Activated naive CD4-positive, alpha-beta T cell treated with anti-CD3 and anti-CD28 coated beads, Interleukin-2, amount 10 ng/mL, durations not matched to agents 7 days and 5 days (primary cell): ENCODE measurements at regions not wholly inside any gene's neighbourhood (a gene's known extent, or its start where the extent isn't known, plus 50 kb on each side); places are given as distances from the start of the nearest gene placed in this dataset.
A peak's percentile ranks its signal among the peaks of the same experiment; 100 is the strongest.

Source experiments
- CTCF ChIA-PET: fragments of 350-600 bp; sonication (Branson Sonifier 250); formaldehyde crosslinking; loops from one replicate; lab custom pipeline; 2021; ENCODE audit warnings: antibody characterized with exemption; lab: Charles Lee
- DNase-seq: peaks from one replicate; pipeline ENCODE4 v3.0.0-alpha.2; 2020
- H3K27ac Mint-ChIP-seq: one replicate; pipeline ENCODE4 v1.8.0; 2021; ENCODE audit warnings: mild to moderate bottlenecking, moderate library complexity, mixed read lengths
- H3K27me3 Mint-ChIP-seq: one replicate; pipeline ENCODE4 v1.8.0; 2021; ENCODE audit warnings: mild to moderate bottlenecking, mixed read lengths
- H3K36me3 Mint-ChIP-seq: one replicate; pipeline ENCODE4 v1.8.0; 2021; ENCODE audit warnings: mixed read lengths
- H3K4me1 Mint-ChIP-seq: one replicate; pipeline ENCODE4 v1.8.0; 2021; ENCODE audit warnings: mixed read lengths
- H3K4me3 Mint-ChIP-seq: one replicate; pipeline ENCODE4 v1.8.0; 2021; ENCODE audit warnings: mild to moderate bottlenecking, moderate library complexity, mixed read lengths
- H3K9me3 Mint-ChIP-seq: one replicate; pipeline ENCODE4 v1.8.0; 2021; ENCODE audit warnings: mixed read lengths

DNA sequence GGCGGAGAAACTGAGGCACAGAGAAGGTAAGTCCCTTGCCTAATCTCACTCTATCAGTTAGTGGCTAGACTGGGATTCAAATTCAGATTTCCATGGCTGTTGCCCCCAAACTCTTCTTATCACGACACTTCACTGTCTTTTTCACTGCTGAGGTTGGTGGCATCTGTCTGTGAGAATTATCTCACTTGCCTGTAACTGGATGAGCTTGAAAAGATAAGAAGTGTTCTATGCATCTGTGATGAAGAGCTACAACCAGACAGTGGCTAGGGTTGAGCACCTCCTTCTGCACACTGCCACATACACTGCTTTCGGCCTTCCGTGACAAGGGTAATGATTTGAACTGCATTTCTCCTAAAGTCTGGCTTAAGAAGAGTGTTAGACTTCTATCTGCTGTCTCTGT, 107.9 kb upstream of the TEX13D start:
- Mint-ChIP-seq H3K4me3 (no peak overlapping the region), H3K27ac (no peak overlapping the region)
- CTCF ChIA-PET = interaction anchor here (1.0 to 1.2 kb wide), 3 partner anchors 8 to 124 kb away, joined by 4 to 6 read pairs (median 4); partner anchors contain the start of gene SH2D1A

DNA sequence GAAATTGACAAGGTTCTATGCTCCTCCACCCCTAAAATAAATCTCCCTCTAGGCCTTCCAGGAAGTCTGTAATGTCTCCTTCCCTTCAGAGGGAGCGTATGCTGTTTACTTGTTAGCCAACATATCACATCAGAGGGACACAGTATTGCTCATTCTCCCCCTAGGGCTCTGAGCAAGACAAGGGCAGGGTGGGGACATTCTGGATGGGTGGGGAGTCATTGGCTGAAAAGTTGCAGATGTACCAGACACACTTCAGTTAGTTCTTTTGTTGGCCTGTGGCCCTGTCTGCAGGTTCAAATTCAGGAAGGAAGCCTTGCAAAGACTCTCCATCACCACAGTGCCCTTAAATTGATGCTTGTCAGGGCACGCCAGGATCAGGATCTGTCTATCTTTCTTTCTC, 106.3 kb upstream of the TEX13D start:
- CTCF ChIA-PET = no interaction called here
- DNase-seq = no peak
- H3K36me3 Mint-ChIP-seq = no peaks in the 10 kb centered on the region
- H3K4me3 Mint-ChIP-seq = no peak overlapping the region
- H3K27me3 Mint-ChIP-seq = no peaks in the 10 kb centered on the region
- H3K4me1 Mint-ChIP-seq = peaks cover 44% of the 10 kb centered on the region
- no peak overlapping the region for H3K27ac Mint-ChIP-seq
- H3K9me3 Mint-ChIP-seq = no peaks in the 10 kb centered on the region

More for the DNA sequence above, 107.9 kb upstream of the TEX13D start:
- no peaks in the 10 kb centered on the region for H3K36me3 Mint-ChIP-seq
- no peaks in the 10 kb centered on the region for H3K9me3 Mint-ChIP-seq
- no peak for DNase-seq
- no peaks in the 10 kb centered on the region for H3K27me3 Mint-ChIP-seq
- H3K4me1 Mint-ChIP-seq = peaks cover 52% of the 10 kb centered on the region

DNA sequence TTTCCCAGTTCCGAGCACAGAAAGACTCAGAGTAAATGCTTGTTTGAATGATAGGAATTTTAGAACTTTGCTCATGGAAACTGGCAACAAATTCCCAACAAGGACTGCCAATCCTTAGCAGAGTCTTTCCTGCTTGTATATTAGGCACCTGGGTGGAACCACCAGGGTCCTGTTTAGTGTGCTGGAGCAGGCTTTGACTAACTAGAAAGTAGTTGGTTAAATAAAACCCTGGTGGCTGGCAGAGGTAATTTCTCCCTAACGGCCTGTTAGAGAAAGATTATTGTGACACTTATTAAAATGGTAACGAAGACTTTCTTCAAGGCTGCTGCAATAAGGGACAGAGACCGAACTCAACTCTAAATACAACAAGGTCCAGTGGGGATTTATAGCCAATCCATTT, 103.6 kb upstream of the TEX13D start:
- H3K27me3 Mint-ChIP-seq = no peaks in the 10 kb centered on the region

DNA sequence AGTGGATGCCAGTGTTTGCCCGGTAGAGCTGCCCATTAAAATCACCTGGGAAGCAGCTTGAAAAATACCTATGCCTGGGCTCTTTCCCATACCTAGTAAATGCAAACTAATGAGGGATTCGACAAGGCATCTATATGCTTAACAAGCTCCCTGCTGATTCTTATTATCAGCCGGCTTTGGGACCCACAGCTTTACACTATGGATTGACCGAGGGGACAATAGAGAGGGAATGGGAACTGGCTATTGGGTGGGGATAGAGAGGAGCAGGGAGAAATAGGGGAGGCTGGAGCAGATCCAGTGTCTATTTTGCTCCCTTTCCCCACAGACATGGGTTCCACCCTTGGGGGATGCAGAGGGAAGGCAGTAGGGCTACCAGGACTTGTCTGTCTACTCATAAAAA, 103.1 kb upstream of the TEX13D start:
- no peak for DNase-seq
- Mint-ChIP-seq H3K4me1 (peaks cover 29% of the 10 kb centered on the region), H3K4me3 (no peak overlapping the region), H3K9me3 (no peaks in the 10 kb centered on the region), H3K27me3 (no peaks in the 10 kb centered on the region), H3K27ac (no peak overlapping the region), H3K36me3 (no peaks in the 10 kb centered on the region)
- CTCF ChIA-PET = no interaction called here

More for the DNA sequence above, 103.6 kb upstream of the TEX13D start:
- CTCF ChIA-PET = no interaction called here
- Mint-ChIP-seq H3K4me3 (no peak overlapping the region), H3K4me1 (peaks cover 34% of the 10 kb centered on the region), H3K27ac (no peak overlapping the region), H3K36me3 (no peaks in the 10 kb centered on the region), H3K9me3 (no peaks in the 10 kb centered on the region)
- DNase-seq = no peak

DNA sequence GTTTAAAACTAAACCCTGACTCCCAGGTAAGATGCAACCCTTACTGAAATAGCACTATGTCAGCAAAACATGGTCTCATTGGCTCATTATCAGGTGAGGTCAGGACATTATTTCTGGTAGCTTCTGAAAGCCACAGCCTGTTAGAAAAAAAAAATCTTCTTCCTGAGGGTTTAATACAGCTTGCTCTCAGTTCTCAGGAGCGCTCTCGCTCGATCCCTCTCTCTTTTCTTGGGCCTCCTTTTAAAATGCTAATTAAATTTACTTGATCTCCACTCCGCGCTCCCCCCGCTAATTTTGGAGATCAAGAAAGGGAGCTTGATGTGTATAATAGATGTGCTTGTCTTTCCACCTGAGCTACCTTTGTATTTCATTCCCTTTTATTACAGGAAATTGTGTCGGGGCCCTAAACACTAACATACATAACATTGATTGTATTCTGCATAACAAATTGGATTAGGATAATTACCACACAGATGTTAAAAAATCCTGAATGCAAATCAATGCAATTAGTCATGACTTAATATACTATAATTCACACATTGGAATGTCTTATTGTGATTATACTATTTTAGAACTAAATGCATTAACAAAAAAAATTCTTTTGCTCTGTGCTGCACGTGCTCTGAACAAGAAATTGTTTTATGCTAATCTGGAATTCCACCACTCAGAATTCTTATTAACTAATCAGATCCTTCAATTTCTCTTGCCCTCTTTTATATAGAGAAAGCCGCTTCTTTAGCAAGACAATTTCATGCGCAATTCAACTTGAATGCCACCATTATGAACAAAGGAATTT, 101.6 kb upstream of the TEX13D start:
- CTCF ChIA-PET = interaction anchor here (0.9 kb wide), 1 partner anchor 13 kb away, joined by 3 read pairs; no protein-coding TSS in a partner anchor
- no peaks in the 10 kb centered on the region for H3K27me3 Mint-ChIP-seq
- no peak overlapping the region for H3K4me3 Mint-ChIP-seq
- H3K27ac Mint-ChIP-seq = no peak overlapping the region
- no peaks in the 10 kb centered on the region for H3K36me3 Mint-ChIP-seq
- no peak for DNase-seq
- peaks cover 18% of the 10 kb centered on the region for H3K4me1 Mint-ChIP-seq
- no peaks in the 10 kb centered on the region for H3K9me3 Mint-ChIP-seq

DNA sequence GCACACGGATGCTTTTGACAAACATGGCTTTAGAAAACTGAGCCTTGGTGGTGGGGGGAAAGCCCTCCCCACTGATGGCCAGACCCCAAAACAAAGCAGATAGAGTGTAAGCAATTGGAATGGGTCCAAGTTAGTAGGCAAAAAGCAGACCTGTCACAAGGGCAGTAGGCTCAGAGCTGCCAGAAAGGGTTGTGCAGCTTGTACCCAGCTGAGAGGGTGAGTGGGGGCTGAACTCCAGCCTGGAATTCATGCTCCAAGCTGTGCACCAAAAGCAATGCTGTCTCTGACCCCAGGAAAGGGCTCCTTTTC, 101.1 kb upstream of the TEX13D start:
- H3K9me3 Mint-ChIP-seq = no peaks in the 10 kb centered on the region
- DNase-seq = no peak
- H3K4me1 Mint-ChIP-seq = peaks cover 15% of the 10 kb centered on the region
- no peaks in the 10 kb centered on the region for H3K27me3 Mint-ChIP-seq
- H3K27ac Mint-ChIP-seq = no peak overlapping the region
- H3K36me3 Mint-ChIP-seq = no peaks in the 10 kb centered on the region
- CTCF ChIA-PET = interaction anchor here (0.9 kb wide), 1 partner anchor 14 kb away, joined by 3 read pairs; no protein-coding TSS in a partner anchor
- H3K4me3 Mint-ChIP-seq = no peak overlapping the region

DNA sequence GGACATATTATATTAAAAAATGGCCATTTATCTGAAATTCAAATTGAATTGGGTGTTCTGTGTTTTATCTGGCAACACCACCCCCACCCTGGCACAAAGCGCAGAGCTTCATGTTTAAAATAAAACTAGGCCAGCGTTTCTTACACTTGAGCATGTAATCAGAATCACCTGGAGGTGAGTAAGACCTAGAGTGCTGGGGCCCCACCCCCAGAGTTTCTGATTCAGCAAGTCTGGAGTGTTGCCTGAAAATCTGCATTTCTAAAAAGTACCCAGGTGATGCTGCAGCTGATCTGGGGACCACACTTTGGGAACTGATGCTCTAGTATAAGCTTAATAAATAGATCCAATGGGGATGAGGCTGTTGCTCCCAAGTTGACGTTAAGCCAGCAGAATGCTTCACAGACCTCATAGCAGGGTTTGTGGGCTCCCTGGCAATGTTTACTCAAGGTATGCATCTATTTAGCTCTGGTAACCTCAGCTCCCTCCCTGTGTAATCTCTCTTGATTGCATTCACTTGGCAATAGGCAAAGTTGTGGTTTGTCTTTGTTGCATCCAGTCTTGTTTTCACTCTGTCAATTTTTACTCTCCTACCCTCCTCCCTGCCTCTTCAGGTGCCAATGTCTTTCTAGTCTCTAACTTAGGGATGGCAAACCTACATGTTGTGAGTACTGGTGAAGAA, 99.8 kb upstream of the TEX13D start:
- no peak for DNase-seq
- CTCF ChIA-PET = interaction anchor here (1.1 to 1.2 kb wide), 2 partner anchors 9 to 113 kb away, joined by 3 to 4 read pairs; partner anchors contain the start of gene SH2D1A
- no peaks in the 10 kb centered on the region for H3K27me3 Mint-ChIP-seq
- H3K4me3 Mint-ChIP-seq = no peak overlapping the region
- H3K27ac Mint-ChIP-seq = peak overlapping the region; percentile 5
- peaks cover 2% of the 10 kb centered on the region for H3K36me3 Mint-ChIP-seq
- peaks cover 2% of the 10 kb centered on the region for H3K9me3 Mint-ChIP-seq
- H3K4me1 Mint-ChIP-seq = peaks cover 21% of the 10 kb centered on the region

DNA sequence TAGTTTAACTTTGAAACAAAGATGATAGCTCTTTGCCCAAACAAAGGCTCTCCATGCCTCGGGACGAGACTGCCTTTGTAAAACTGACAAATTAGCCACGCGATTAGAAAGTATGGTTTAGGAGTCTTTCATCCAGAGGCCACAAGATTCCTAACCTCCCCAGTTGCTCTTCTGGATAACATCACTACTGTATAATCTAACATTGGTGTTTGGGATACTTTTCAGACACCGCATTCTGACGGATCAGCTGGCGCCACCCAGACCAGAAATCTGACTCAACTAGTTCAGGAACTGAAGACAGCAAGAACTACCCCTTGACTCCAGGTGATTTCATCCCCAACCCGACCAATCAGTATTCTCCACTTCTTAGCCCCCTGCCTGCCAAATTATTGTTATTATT, 98.1 kb upstream of the TEX13D start:
- H3K27me3 Mint-ChIP-seq = no peaks in the 10 kb centered on the region

DNA sequence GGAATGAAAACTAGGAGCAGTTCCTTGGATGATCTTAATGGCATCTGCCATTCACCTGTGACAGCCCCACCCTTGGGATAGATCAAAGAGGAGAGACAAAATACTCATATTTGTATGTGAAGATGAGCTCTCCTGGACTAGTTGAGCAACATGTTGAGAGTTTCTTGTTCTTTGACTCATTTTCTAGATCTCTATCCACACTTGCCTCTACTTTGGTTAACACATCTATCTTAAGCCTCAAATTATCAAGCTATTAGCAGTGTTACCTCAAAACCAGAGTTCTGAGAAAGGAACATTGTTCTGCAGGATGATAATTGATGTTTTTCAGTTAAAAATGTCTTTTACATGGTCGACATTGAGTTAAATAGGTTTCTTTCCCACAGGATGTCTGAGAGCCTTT, 94.2 kb upstream of the TEX13D start:
- Mint-ChIP-seq H3K27me3 (no peaks in the 10 kb centered on the region), H3K27ac (no peak overlapping the region), H3K9me3 (peaks cover 2% of the 10 kb centered on the region), H3K36me3 (peaks cover 2% of the 10 kb centered on the region), H3K4me1 (peaks cover 38% of the 10 kb centered on the region), H3K4me3 (no peak overlapping the region)
- DNase-seq = no peak
- CTCF ChIA-PET = interaction anchor here (1.0 kb wide), 1 partner anchor 14 kb away, joined by 3 read pairs; no protein-coding TSS in a partner anchor

More for the DNA sequence above, 98.1 kb upstream of the TEX13D start:
- Mint-ChIP-seq H3K27ac (no peak overlapping the region), H3K4me3 (no peak overlapping the region), H3K36me3 (peaks cover 2% of the 10 kb centered on the region), H3K4me1 (peaks cover 34% of the 10 kb centered on the region), H3K9me3 (peaks cover 2% of the 10 kb centered on the region)
- CTCF ChIA-PET = no interaction called here
- no peak for DNase-seq

DNA sequence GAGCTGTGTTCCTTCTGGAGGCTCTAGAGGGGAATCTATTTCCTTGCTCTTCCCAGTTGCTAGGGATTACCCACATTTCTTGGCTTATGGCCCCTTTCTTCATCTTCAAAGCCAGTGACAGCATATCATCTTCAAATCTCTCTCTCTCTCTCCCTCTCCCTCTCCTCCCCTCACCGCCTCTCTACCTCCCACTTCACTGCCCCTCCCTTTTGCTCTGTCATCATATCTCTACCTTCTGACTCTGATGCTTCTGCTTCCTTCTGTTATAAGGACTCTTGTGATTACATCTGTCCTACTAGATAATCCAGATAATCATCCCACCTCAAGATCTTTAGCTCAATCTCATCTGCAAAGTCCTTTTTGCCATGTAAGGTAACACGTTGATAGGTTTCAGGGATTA, 93.1 kb upstream of the TEX13D start:
- peaks cover 2% of the 10 kb centered on the region for H3K36me3 Mint-ChIP-seq
- DNase-seq = no peak
- peaks cover 2% of the 10 kb centered on the region for H3K9me3 Mint-ChIP-seq
- peaks cover 37% of the 10 kb centered on the region for H3K4me1 Mint-ChIP-seq
- no peak overlapping the region for H3K4me3 Mint-ChIP-seq
- H3K27me3 Mint-ChIP-seq = no peaks in the 10 kb centered on the region
- CTCF ChIA-PET = interaction anchor here (1.0 kb wide), 1 partner anchor 13 kb away, joined by 3 read pairs; no protein-coding TSS in a partner anchor
- no peak overlapping the region for H3K27ac Mint-ChIP-seq

DNA sequence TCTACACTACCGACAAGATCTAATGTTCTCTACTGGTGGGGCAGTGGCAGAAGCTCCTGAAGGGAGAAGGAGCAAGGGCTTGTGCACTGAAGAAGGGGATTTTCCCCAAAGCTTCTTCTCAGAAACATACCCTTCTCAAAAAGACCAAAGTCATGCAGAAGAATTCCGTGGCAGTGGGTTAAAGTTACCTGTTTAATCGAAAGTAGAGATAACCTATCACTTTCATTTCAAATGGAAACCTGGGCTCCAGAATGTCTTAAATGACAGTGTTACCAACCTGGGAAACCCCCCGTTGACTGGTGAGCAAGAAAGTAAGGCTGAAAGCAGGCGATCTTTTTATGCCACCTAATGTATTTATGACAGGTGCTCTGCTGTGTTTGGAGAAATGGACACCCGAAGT, 92.5 kb upstream of the TEX13D start:
- CTCF ChIA-PET = no interaction called here

DNA sequence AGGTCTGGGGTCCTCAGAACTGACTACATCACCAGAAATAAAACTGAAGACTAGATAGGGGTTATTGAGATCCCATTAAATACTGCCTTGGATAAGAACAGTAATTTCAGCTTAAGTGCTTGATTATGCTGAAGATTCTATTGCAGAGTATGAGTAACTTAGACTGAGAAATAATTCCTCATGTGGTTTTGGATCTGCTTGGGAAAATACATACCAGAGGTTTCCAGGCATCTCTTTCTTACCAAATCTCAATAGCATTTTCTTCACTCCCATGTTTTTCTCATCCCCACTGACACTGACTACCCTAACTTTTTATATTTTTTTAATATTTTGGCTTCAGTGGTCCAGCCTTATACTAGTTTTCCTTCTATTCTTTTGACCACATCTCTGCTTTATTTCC, 92.0 kb upstream of the TEX13D start:
- no peak overlapping the region for H3K27ac Mint-ChIP-seq
- peaks cover 2% of the 10 kb centered on the region for H3K9me3 Mint-ChIP-seq
- H3K36me3 Mint-ChIP-seq = peaks cover 2% of the 10 kb centered on the region

More for the DNA sequence above, 92.5 kb upstream of the TEX13D start:
- no peaks in the 10 kb centered on the region for H3K27me3 Mint-ChIP-seq
- H3K36me3 Mint-ChIP-seq = peaks cover 2% of the 10 kb centered on the region
- H3K4me1 Mint-ChIP-seq = peaks cover 37% of the 10 kb centered on the region
- H3K9me3 Mint-ChIP-seq = peaks cover 2% of the 10 kb centered on the region
- peak overlapping the region; percentile 77 for H3K27ac Mint-ChIP-seq
- DNase-seq = peak; percentile 48
- no peak overlapping the region for H3K4me3 Mint-ChIP-seq

DNA sequence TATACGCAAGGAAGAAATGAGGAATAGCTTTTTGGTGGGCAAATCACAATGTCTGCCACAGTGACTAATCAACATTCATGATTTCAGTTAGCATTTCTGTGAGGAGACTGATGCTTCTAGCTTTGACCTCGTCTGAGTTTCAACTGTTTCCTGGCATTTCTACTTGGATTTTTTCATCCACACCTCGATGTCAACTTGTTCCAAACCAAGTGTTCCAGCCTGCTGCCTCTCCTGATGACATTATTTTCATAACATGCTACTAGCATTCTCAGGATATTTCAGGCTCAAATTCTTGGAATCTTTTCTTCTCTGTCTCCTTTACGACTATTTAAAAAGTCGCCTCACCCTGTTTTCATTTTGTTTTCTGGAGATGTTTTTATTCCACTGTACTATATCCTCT, 90.3 kb upstream of the TEX13D start:
- Mint-ChIP-seq H3K4me1 (peaks cover 29% of the 10 kb centered on the region), H3K4me3 (no peak overlapping the region), H3K36me3 (no peaks in the 10 kb centered on the region), H3K27ac (no peak overlapping the region), H3K9me3 (no peaks in the 10 kb centered on the region), H3K27me3 (no peaks in the 10 kb centered on the region)
- DNase-seq = no peak
- CTCF ChIA-PET = interaction anchor here (1.4 kb wide), 1 partner anchor 25 kb away, joined by 5 read pairs; no protein-coding TSS in a partner anchor

More for the DNA sequence above, 92.0 kb upstream of the TEX13D start:
- no peak for DNase-seq
- peaks cover 37% of the 10 kb centered on the region for H3K4me1 Mint-ChIP-seq
- H3K4me3 Mint-ChIP-seq = no peak overlapping the region
- no peaks in the 10 kb centered on the region for H3K27me3 Mint-ChIP-seq
- CTCF ChIA-PET = no interaction called here

DNA sequence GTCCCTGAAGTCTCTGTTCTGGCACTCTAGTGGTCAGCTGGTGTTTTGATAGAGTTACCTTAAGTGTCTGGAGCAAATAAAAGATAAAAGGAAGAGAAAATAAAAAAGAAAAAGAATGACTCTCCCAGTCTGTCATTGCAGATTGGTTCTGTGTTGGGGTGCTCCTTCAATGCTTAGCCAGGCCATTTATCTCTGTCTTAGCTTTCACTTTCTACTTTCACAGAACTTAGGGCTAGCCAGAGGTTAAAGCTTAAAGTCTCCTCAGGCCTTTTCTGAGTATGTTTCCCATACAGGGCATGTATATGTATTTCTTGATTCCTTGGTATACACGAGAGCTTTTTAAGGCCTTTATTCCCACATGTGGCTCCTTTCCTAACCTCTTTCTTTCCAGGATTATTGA, 83.1 kb upstream of the TEX13D start:
- DNase-seq = no peak
- H3K4me3 Mint-ChIP-seq = no peak overlapping the region
- no peak overlapping the region for H3K27ac Mint-ChIP-seq
- CTCF ChIA-PET = no interaction called here
- peaks cover 15% of the 10 kb centered on the region for H3K4me1 Mint-ChIP-seq
- no peaks in the 10 kb centered on the region for H3K27me3 Mint-ChIP-seq
- peaks cover 5% of the 10 kb centered on the region for H3K9me3 Mint-ChIP-seq
- H3K36me3 Mint-ChIP-seq = peaks cover 3% of the 10 kb centered on the region
